Stimulated activated CD4-positive, alpha-beta T cell treated with anti-CD3 and anti-CD28 coated beads, Interleukin-12 subunit alpha, Interleukin-12 subunit beta, amount 100 ng/mL, for 48 hours (primary cell): ENCODE measurements at regions not wholly inside any gene's neighbourhood (a gene's known extent, or its start where the extent isn't known, plus 50 kb on each side); places are given as distances from the start of the nearest gene placed in this dataset.

Experiments used
- DNase-seq, 3 donors: peaks; one replicate each; pipeline ENCODE4 v3.0.0-alpha.2; 2020; ENCODE audit warnings: low read depth in 2 of 3, low spot score in 1 of 3

- DNase-seq = peak in 1 of 3 donors; percentile 21
Observed at GRCh38 chr10:7507887-7508726, 97.3 kb upstream of the SFMBT2 start.

DNA sequence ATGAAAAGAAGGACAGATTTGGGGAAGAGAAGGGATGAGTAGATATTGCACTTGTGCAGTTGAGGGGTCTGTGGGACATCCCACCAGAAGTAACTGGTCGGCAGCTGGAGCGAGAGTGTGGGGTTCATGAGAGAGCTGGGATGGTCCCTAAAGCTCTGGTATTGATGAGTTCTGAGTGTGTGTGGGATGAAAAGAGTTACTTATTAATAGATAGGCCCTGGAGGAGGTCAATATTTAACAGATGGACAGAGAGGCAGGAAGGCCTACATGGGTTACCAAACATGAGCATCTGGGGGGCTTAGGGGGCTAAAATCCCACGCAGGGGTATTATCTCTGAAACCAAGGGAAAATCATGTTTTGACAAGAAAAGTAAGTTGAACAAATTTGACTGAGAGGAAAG lies 95.7 kb upstream of the SFMBT2 start:
- no peak for DNase-seq

- no peak for DNase-seq
Observed at GRCh38 chr10:7505196-7505595, 94.4 kb upstream of the SFMBT2 start.

GRCh38 chr10:7503190-7503589 lies 92.4 kb upstream of the SFMBT2 start:
- DNase-seq = no peak

- DNase-seq = no peak
Observed at GRCh38 chr10:7501157-7501556, 90.3 kb upstream of the SFMBT2 start.

- DNase-seq = no peak
Observed at GRCh38 chr10:7498111-7498510, 87.3 kb upstream of the SFMBT2 start.

- DNase-seq = no peak
Observed at GRCh38 chr10:7493996-7494395, 83.2 kb upstream of the SFMBT2 start.

DNA sequence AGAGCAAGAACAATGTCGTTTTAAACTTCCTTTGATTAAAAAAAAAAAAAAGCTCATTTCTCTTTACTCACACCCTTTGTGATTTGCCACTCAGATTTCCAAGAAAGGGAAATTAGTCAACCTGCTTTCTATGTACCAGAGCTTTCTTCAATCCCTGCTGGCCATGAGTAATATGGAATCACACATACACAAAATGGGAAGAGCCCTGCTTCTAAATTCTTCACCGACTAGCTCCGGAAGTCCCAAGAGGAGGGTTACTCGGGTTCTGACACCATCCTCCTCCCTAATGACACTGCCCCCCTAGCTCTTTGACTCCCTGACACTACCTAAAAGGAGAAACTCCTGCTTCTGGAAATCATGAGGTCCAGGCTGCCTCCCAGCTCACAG lies 81.8 kb upstream of the SFMBT2 start:
- DNase-seq = no peak

DNA sequence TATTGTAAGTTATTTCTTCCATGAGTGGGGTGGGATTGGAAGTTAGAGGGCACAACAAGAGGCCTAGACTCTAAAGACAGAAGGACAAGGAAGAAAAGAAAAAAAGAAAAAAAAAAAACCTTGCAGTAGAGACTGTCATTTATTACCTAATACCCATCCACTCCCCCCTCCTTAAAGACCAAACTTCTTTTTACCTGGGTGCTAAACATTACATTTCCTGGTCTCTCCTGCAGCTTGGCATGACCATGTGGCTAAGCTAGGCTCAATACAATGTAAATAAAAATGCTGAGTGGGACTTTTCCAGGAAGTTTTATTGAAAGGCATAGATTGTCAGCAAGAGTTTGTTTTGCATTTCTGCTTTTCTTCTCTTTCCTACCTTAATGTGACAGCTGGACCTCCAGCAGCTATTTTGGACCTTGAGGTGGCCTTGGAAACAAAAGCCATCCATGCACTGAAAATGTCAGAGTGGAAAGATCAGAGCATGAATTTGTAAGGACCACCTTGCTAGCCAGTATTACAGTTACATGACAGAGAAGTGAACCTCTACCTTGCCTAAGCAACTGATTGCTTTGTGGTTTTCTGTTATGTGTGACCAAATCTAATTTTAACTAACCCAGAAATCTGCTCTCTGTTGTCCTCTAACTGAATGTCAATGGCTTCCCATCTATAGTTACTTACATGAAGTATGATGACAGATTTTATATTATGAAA lies 81.3 kb upstream of the SFMBT2 start:
- DNase-seq = no peak

DNA sequence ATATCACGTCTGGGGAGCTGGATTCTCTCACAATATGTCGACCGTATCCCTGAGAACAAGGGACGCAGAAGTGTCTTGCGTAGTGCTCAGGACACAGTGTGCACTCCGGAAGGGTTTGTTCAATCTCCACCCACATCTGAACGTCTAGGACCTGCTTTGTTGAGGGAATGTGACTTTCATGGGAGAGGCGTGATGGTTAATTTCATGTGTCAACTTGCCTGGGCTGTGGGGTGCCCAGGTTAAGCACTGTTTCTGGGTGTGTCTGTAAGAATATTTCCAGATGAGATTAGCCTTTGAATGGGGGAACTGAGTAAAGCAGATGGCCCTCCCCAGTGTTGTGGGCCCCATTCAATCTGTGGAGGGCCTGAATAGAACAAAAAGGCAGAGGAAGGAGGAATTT lies 80.4 kb upstream of the SFMBT2 start:
- no peak for DNase-seq

DNA sequence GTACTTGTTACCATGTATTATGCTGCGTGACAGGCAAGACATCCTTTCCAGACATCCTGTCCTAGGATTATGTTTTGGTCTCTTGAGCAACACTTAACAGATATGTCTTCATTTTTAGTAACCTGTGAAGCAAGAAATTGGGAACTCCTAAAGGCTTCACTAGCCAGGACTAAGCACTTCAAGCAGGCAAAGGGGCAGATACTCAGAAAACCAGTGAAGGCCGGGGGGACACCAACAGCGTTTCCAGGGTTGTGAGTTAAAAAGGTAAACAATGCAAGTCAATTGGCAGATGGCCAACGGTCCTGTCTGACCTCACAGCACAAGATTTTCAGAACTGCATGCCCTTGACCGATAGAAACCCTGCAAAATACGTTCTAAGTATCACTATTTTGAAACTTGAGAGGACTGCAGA lies 77.6 kb upstream of the SFMBT2 start:
- DNase-seq = no peak

- DNase-seq = no peak
Observed at GRCh38 chr10:7487528-7487927, 76.7 kb upstream of the SFMBT2 start.

- no peak for DNase-seq
Observed at GRCh38 chr10:7486528-7486927, 75.7 kb upstream of the SFMBT2 start.

GRCh38 chr10:7485799-7486198 lies 75.0 kb upstream of the SFMBT2 start:
- no peak for DNase-seq

GRCh38 chr10:7485244-7485556 lies 74.4 kb upstream of the SFMBT2 start:
- DNase-seq = no peak

DNA sequence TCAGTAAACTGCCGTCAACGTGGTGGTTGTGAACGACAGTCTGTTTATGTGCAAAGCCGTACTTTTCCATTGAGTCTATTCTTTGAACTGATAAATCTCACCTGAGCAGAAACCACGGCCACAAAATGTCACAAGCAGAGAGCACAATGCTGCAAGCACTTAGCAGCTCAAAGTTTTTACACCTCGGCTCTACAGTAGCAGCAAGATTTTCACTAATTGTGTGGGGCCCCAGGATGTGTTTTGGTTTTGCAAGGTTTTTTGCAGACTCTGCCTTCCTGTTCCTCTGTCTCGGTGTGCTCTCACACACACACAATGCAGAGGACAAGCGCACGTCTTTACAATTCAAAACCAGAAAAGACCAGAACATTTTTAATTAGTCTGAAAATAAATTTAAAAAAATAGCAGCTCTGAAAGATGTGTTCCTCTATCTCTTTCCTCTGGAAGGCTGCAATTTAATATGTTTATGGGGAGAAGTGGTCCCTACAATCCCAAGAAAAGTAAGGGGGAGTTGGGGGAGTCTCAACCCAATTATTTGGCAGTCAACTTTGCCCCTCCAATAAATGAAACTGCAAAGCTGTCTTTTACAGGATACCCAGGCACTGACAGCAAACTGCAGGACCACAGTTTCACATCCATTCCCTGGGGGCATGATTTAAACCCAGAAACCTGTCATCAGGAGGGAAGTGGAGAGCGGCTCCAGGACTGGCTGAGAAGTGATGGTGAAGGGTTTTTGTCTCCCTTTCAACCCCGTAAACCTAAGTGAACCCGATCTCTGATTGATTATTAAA lies 73.8 kb upstream of the SFMBT2 start:
- peak in 2 of 3 donors; percentile 24 to 27 for DNase-seq

- no peak for DNase-seq
Observed at GRCh38 chr10:7483848-7484247, 73.0 kb upstream of the SFMBT2 start.

DNA sequence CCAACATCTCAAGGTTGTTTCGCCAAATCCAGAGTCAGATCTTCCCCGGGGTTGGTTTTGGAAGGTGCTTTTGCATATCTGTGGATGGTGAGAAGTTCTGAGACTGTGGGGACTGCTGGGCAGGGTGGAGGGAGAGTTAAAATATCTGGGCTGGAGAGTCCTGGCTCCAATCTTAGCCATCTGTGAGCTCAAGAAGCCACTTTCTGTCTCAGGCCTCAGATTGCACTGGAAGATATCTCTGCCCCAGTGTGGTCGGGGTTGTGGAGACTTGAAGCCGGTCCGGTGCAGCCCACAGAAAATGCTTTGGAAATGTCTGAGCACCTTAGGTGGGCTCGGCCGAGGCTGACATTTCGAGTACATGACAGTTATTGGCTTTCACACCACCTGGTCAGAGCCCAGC lies 72.2 kb upstream of the SFMBT2 start:
- no peak for DNase-seq

DNA sequence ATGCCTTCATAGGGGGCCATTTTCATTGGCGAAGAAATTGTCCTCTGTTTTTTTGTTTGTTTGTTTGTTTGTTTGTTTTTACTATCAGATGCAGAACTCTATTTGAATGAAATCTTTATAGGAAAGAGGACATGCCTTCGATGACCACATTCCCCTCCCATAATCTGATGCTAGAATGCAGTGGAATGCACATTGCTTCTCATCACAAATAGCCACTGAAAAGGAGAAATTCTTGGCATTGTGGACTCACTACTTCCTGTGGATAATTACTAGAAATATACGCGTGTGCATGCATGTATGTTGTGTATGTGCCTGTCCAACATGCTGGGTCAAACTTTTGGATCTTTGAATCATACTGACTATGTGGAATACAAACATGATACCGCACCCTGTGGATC lies 70.5 kb upstream of the SFMBT2 start:
- no peak for DNase-seq

DNA sequence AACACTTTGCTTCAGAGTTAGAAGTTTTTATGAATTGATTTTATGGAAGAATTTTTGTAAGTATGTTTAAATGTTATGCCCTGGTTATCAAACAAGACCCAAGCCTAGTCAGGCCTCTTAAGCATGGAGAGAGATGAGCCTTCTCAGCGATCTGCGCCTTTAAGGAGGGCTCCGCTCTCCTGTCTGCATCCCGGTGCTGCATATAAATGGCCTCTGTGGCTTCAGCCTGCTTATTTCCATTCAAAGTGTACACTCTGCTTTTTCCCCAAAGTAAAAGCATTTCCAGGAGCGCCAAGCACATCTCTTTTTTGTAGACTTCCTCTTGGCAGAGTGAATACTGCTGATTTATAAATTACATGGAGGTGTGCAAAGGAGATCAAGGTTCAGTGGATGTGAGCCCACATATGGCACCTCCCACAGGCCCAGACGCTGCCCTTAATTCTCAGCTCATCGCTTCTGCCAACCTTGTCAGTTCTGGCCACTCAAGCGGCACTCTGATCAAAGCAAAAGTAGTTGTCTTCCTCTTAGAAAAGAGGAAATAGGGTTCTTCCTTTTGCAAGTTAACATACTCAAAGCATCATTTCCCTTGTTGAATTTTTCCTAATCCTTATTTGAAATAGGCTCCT lies 70.0 kb upstream of the SFMBT2 start:
- DNase-seq = no peak

DNA sequence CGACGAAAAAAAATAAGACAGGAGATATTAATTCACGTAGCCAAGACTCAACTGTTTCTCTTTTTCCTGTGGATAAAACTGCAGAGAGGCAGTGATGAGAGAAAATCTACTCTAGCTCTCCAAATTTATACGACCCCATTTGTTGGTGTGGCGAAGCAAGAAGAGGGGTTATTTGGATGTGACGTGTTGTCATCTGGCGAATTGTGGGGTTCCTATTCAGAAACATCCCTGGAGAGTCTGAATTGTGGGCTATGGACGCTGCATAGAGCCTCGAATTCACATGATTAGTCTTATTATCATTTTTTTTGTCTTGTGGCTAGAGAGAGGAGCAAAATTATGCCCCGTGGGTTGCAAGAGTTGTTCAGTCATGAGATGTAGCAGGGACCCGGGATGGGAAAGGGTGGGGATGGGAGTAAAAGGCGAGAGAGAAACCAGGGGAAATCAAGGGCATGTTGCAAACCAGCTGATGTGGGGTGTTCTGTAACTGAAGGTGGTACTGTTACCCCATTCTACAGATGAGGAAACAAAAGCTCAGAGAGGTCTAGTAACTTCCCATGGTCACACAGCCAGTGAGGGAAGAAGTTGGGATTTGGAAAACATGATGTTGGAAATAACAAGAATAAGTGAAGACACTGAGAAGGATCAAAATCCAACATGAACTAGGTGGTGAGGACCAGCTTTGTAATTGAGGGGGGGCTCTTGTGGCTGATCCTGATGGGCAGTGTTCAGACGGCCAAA lies 69.2 kb upstream of the SFMBT2 start:
- DNase-seq = no peak
